ENCODE measurements at regions not wholly inside any gene's neighbourhood (a gene's known extent, or its start where the extent isn't known, plus 50 kb on each side); places are given as distances from the start of the nearest gene placed in this dataset.

- no peaks in the 10 kb centered on the region for H3K4me1 Mint-ChIP-seq (ENCODE audit: low read depth)
- H3K36me3 Mint-ChIP-seq, result no peaks in the 10 kb centered on the region
- H3K27ac Mint-ChIP-seq, result no peak overlapping the region
- H3K4me3 Mint-ChIP-seq, result no peak overlapping the region
- H3K9me3 Mint-ChIP-seq (ENCODE audit: low read depth), result peaks cover 16% of the 10 kb centered on the region
- no peaks in the 10 kb centered on the region for H3K27me3 Mint-ChIP-seq
These were observed 399.7 kb upstream of the RBFOX1 start for GRCh38 chr16:6932871-6933385.

- H3K36me3 Mint-ChIP-seq, result no peaks in the 10 kb centered on the region
- no peaks in the 10 kb centered on the region for H3K4me1 Mint-ChIP-seq (ENCODE audit: low read depth)
- no peaks in the 10 kb centered on the region for H3K27me3 Mint-ChIP-seq
- peaks cover 15% of the 10 kb centered on the region for H3K9me3 Mint-ChIP-seq (ENCODE audit: low read depth)
- no peak overlapping the region for H3K4me3 Mint-ChIP-seq
- no peak overlapping the region for H3K27ac Mint-ChIP-seq
These were observed 402.8 kb upstream of the RBFOX1 start for GRCh38 chr16:6929868-6930267.

GRCh38 chr16:6926762-6927161 lies 405.9 kb upstream of the RBFOX1 start:
- no peaks in the 10 kb centered on the region for H3K4me1 Mint-ChIP-seq (ENCODE audit: low read depth)
- peaks cover 13% of the 10 kb centered on the region for H3K9me3 Mint-ChIP-seq (ENCODE audit: low read depth)

DNA sequence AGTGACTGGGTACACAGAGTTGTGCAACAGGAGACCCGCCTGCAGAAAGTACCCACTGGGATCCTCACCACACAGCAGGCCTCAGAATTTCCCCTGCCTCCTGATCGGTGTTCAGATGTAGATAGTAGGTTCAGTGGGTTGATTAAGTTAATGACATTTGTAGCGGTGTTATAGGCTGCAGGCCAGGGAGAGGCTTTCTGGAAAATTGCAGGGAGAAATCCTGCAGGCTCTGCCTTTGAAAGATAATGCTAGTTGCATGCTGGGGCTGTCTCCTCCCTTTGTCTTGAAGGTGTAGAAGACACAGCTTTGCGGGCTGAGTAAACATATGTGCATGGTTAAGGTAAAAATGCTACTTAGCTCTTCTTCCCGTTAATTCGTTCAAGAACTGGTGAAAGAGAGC lies 406.3 kb upstream of the RBFOX1 start:
- Mint-ChIP-seq H3K9me3 (ENCODE audit: low read depth) (peaks cover 9% of the 10 kb centered on the region), H3K4me3 (no peak overlapping the region), H3K36me3 (no peaks in the 10 kb centered on the region)

More at GRCh38 chr16:6926762-6927161, 405.9 kb upstream of the RBFOX1 start:
- Mint-ChIP-seq H3K27me3 (no peaks in the 10 kb centered on the region), H3K36me3 (no peaks in the 10 kb centered on the region), H3K4me3 (no peak overlapping the region), H3K27ac (no peak overlapping the region)

DNA sequence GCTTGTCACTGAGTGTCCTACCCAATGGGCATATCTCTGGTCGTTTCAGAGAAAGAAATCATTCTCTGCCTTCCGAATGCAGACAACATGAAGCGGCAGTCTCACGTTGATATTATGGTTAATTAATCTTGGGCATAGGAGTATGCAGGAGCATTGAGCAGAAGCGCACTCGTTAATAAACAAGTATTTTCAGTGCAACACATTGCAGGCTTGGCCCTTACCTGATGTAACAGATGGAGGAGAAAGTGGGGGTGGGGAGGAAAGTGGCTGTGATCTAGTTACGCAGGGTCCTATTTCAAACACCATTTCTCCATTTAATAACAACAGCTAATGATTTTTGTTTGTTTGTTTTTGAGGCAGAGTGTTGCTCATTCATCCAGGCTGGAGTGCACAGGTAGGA lies 414.0 kb upstream of the RBFOX1 start:
- no peaks in the 10 kb centered on the region for H3K27me3 Mint-ChIP-seq
- H3K27ac Mint-ChIP-seq, result no peak overlapping the region
- no peaks in the 10 kb centered on the region for H3K36me3 Mint-ChIP-seq
- H3K4me1 Mint-ChIP-seq (ENCODE audit: low read depth), result no peaks in the 10 kb centered on the region
- peaks cover 7% of the 10 kb centered on the region for H3K9me3 Mint-ChIP-seq (ENCODE audit: low read depth)
- no peak overlapping the region for H3K4me3 Mint-ChIP-seq

More for the DNA sequence above, 406.3 kb upstream of the RBFOX1 start:
- Mint-ChIP-seq H3K4me1 (ENCODE audit: low read depth) (no peaks in the 10 kb centered on the region), H3K27ac (no peak overlapping the region), H3K27me3 (no peaks in the 10 kb centered on the region)

DNA sequence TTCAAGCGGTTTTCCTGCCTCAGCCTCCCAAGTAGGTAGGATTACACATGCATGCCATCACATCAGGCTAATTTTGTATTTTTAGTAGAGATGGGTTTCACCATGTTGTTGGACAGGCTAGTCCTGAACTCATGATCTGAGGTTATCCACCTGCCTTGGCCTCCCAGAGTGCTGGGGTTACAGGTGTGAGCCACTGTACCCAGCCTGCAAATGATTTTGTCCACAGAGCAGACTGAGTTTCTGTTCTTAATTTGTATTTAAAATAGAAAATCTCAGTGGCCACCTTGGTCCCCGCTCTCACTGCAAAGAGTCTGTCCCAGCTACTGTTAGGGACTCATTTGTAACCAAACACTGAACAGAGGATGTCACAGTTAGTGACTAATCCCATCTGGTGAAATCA lies 415.7 kb upstream of the RBFOX1 start:
- Mint-ChIP-seq H3K27ac (no peak overlapping the region), H3K4me3 (no peak overlapping the region), H3K27me3 (no peaks in the 10 kb centered on the region), H3K4me1 (ENCODE audit: low read depth) (no peaks in the 10 kb centered on the region), H3K9me3 (ENCODE audit: low read depth) (peaks cover 7% of the 10 kb centered on the region), H3K36me3 (no peaks in the 10 kb centered on the region)

GRCh38 chr16:6913566-6913965 lies 419.1 kb upstream of the RBFOX1 start:
- Mint-ChIP-seq H3K27ac (no peak overlapping the region), H3K4me3 (no peak overlapping the region), H3K4me1 (ENCODE audit: low read depth) (no peaks in the 10 kb centered on the region), H3K9me3 (ENCODE audit: low read depth) (no peaks in the 10 kb centered on the region), H3K27me3 (no peaks in the 10 kb centered on the region), H3K36me3 (no peaks in the 10 kb centered on the region)

GRCh38 chr16:6910301-6910700 lies 422.3 kb upstream of the RBFOX1 start:
- Mint-ChIP-seq H3K27me3 (no peaks in the 10 kb centered on the region), H3K9me3 (ENCODE audit: low read depth) (no peaks in the 10 kb centered on the region), H3K36me3 (no peaks in the 10 kb centered on the region), H3K4me1 (ENCODE audit: low read depth) (no peaks in the 10 kb centered on the region), H3K4me3 (no peak overlapping the region), H3K27ac (no peak overlapping the region)

GRCh38 chr16:6905601-6906000 lies 427.0 kb upstream of the RBFOX1 start:
- no peaks in the 10 kb centered on the region for H3K27me3 Mint-ChIP-seq
- no peak overlapping the region for H3K4me3 Mint-ChIP-seq
- no peaks in the 10 kb centered on the region for H3K36me3 Mint-ChIP-seq
- H3K27ac Mint-ChIP-seq, result no peak overlapping the region
- H3K9me3 Mint-ChIP-seq (ENCODE audit: low read depth), result peaks cover under 1% of the 10 kb centered on the region
- no peaks in the 10 kb centered on the region for H3K4me1 Mint-ChIP-seq (ENCODE audit: low read depth)

DNA sequence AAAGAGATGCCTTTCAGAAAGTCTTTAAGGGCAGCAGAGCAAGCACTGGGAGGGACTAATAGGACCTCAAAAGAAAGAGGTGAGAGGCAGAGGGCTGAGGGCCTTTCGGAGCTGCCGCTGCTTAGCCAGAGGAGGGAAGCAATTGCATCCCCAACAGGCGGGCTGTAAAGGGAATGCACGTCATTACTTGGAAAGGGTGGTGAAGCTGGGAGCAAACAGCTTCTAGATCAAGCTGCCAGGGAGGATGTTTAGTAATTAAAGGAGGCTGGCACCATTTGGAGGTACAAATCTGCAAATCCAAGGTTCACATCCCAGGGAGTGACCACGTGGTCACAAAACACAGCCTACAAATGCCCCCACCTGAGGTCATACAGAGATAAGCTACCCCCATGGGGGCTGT lies 429.0 kb upstream of the RBFOX1 start:
- H3K4me3 Mint-ChIP-seq, result no peak overlapping the region
- H3K9me3 Mint-ChIP-seq (ENCODE audit: low read depth), result peaks cover 8% of the 10 kb centered on the region
- H3K27me3 Mint-ChIP-seq, result no peaks in the 10 kb centered on the region
- no peaks in the 10 kb centered on the region for H3K36me3 Mint-ChIP-seq
- no peaks in the 10 kb centered on the region for H3K4me1 Mint-ChIP-seq (ENCODE audit: low read depth)
- H3K27ac Mint-ChIP-seq, result no peak overlapping the region

DNA sequence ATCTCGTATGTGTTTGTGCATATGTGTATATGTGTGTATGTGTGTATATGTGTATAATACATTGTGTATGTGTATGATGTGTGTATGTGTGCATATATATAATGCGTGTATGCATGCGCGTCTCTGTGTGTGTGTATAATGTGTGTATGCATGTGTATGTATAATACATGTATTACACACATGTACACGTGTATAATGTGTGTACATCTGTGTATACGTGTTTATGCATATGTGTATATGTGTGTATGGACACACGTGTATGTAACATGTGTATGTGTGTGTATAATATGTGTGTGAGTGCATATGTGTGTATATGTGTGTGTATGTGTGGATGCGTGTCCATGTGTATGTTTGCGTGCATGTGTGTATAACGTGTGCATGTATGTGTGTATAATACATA lies 433.7 kb upstream of the RBFOX1 start:
- H3K27ac Mint-ChIP-seq, result no peak overlapping the region
- H3K27me3 Mint-ChIP-seq, result no peaks in the 10 kb centered on the region
- H3K4me3 Mint-ChIP-seq, result no peak overlapping the region
- H3K9me3 Mint-ChIP-seq (ENCODE audit: low read depth), result peaks cover 13% of the 10 kb centered on the region
- H3K4me1 Mint-ChIP-seq (ENCODE audit: low read depth), result no peaks in the 10 kb centered on the region
- H3K36me3 Mint-ChIP-seq, result no peaks in the 10 kb centered on the region

DNA sequence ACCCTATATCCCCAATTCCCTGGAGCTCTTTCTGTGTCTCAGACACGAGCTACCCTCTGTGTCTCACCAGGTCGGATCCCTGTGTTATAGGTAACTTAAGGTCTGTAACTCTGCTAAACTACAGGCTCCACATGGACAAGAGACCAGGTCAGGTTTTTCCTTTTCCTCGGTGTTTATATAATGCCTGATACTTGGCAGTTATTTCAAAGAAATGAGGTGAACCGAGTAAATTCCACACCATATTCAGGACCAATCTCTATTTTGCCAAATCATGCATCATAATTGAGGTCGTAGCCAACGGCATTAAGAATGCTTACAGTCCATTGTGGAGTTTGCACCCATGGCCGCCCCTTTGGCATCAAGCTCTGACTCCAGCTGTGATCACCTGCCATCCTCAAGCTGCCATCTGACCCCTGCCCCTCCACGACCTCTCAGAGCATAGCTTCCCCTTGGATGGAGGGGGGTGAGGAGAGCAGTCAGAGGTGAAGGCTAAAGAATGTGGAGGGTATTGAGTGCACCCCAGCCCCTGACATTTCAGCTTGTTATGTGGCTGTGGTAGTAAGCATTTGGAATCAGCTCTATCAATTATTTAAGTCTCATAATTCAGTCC lies 434.7 kb upstream of the RBFOX1 start:
- no peaks in the 10 kb centered on the region for H3K36me3 Mint-ChIP-seq

GRCh38 chr16:6892966-6893365 lies 439.7 kb upstream of the RBFOX1 start:
- no peaks in the 10 kb centered on the region for H3K4me1 Mint-ChIP-seq (ENCODE audit: low read depth)
- H3K4me3 Mint-ChIP-seq, result no peak overlapping the region
- no peak overlapping the region for H3K27ac Mint-ChIP-seq
- no peaks in the 10 kb centered on the region for H3K36me3 Mint-ChIP-seq
- H3K9me3 Mint-ChIP-seq (ENCODE audit: low read depth), result peaks cover 8% of the 10 kb centered on the region
- H3K27me3 Mint-ChIP-seq, result no peaks in the 10 kb centered on the region

More for the DNA sequence above, 434.7 kb upstream of the RBFOX1 start:
- H3K27ac Mint-ChIP-seq, result no peak overlapping the region
- no peaks in the 10 kb centered on the region for H3K4me1 Mint-ChIP-seq (ENCODE audit: low read depth)
- no peak overlapping the region for H3K4me3 Mint-ChIP-seq
- peaks cover 13% of the 10 kb centered on the region for H3K9me3 Mint-ChIP-seq (ENCODE audit: low read depth)
- H3K27me3 Mint-ChIP-seq, result no peaks in the 10 kb centered on the region

- Mint-ChIP-seq H3K36me3 (no peaks in the 10 kb centered on the region), H3K4me3 (no peak overlapping the region), H3K4me1 (ENCODE audit: low read depth) (no peaks in the 10 kb centered on the region), H3K9me3 (ENCODE audit: low read depth) (peaks cover 11% of the 10 kb centered on the region), H3K27me3 (no peaks in the 10 kb centered on the region), H3K27ac (no peak overlapping the region)
These were observed 441.1 kb upstream of the RBFOX1 start for GRCh38 chr16:6891496-6891895.

DNA sequence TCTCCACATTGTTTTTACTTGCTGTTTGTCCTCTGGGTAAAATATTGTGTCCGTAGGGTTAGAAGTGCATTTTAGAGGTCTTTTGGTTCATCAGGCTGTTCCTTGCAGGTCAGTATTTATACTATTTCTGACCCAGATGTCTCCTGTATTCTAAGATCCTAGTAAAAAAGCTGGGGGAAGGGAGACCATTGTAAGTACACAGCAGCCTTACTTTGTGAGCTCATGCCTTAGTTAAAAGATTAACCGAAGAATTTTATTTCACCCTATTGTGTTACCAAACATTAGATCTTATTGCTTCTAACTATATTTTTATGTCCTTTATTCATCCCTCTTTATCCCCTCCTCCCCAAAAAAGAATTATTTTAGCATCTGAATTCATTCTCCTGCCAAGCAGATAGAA lies 444.1 kb upstream of the RBFOX1 start:
- Mint-ChIP-seq H3K27ac (no peak overlapping the region), H3K4me1 (ENCODE audit: low read depth) (no peaks in the 10 kb centered on the region), H3K9me3 (ENCODE audit: low read depth) (peaks cover 8% of the 10 kb centered on the region), H3K27me3 (no peaks in the 10 kb centered on the region), H3K36me3 (no peaks in the 10 kb centered on the region), H3K4me3 (no peak overlapping the region)

DNA sequence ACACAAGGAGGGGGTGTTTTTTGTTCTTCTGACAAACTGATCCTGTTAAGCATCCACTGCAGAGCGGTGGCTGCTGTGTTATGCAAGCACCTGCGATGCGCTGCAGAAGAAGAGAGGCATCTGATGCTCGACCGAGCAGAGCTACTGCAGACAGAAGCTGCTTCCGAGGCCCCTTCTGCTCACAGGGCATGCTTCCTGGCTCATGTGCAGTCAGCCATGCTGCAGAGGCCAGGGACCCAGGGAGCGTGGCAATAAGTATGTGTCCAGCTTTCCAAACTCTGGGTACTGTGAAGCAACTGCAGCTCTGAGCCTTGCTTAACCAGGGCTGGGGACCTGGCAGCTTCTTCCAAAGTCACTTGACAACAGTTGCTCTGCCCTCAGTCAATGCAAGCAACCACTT lies 448.6 kb upstream of the RBFOX1 start:
- peaks cover 4% of the 10 kb centered on the region for H3K9me3 Mint-ChIP-seq (ENCODE audit: low read depth)
- no peaks in the 10 kb centered on the region for H3K4me1 Mint-ChIP-seq (ENCODE audit: low read depth)
- no peak overlapping the region for H3K27ac Mint-ChIP-seq
- H3K4me3 Mint-ChIP-seq, result no peak overlapping the region
- H3K27me3 Mint-ChIP-seq, result no peaks in the 10 kb centered on the region
- H3K36me3 Mint-ChIP-seq, result no peaks in the 10 kb centered on the region
